HG03045 (cell line): ENCODE measurements at regions not wholly inside any gene's neighbourhood (a gene's known extent, or its start where the extent isn't known, plus 50 kb on each side); places are given as distances from the start of the nearest gene placed in this dataset.

Experiments used
- ATAC-seq: cut with Tn5 transposase; IDR thresholded peaks from one replicate; pipeline ENCODE4 v1.9.1; 2021; ENCODE audit warnings: mild to moderate bottlenecking, moderate library complexity; ENCODE audit not compliant: unreplicated experiment

DNA sequence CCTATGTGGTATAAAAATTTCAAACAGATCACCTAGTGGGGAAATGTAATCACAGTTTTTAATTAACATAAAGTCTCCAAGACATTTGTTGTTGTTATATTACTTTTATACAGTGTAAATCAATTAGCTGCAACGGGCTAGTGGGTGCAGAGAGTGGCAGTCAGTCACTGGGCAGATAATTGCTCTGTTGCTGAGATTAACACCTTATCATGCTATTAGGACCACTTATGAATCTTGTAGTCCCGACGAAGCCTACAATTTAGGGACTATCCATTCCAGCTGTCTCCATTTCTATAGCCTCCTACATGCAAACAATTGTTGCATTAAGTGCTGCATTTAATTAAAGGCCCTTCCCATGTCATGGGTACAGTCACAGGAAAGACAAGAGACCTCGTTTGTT is 158.9 kb upstream of the PROX1 start:
- no peak for ATAC-seq

DNA sequence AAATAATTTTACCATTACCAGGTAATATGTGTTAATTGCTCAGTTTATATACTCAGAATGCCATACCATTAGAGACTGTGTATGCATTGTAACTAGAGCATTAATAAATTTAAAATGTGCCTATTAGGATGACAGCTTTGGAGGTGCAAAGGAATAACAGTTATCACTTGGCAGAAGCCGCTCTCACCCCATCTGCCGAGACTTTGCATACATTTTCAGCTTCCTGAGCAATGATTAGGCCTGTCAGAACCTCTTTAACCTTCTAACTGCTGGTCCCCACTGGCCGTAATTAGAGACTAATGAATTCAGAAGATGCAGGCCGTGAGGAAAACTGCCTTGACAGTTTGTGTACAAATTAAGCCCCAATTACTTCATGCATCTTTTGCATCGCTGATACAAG is 158.0 kb upstream of the PROX1 start:
- ATAC-seq: no peak

GRCh38 chr1:213830371-213830770 is 157.4 kb upstream of the PROX1 start:
- no peak for ATAC-seq

- ATAC-seq: no peak
Observed at GRCh38 chr1:213840575-213840974, 147.2 kb upstream of the PROX1 start.

GRCh38 chr1:213844632-213845031 is 143.1 kb upstream of the PROX1 start:
- ATAC-seq: no peak

DNA sequence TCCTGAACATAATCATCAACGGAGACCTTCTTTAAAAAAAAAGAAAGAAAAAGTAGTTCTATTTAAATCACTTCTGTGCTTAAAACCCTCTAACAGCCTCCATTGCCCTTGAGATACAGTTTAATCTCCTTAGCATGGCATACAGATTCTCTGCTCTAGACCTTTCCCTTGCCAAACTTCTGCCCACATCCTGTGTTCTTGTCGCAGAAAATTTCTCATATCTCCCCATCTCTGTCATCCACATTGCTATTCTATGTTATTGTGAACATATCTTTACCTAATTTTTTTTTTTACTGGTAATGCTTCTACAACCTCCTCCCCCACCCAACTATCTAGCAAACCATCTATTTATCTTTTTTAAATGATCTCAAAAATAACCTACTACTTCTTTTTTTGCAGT is 135.7 kb upstream of the PROX1 start:
- no peak for ATAC-seq

- no peak for ATAC-seq
Observed at GRCh38 chr1:213858581-213858980, 129.2 kb upstream of the PROX1 start.

GRCh38 chr1:213861841-213862240 is 125.9 kb upstream of the PROX1 start:
- ATAC-seq: no peak

GRCh38 chr1:213864091-213864490 is 123.7 kb upstream of the PROX1 start:
- no peak for ATAC-seq

DNA sequence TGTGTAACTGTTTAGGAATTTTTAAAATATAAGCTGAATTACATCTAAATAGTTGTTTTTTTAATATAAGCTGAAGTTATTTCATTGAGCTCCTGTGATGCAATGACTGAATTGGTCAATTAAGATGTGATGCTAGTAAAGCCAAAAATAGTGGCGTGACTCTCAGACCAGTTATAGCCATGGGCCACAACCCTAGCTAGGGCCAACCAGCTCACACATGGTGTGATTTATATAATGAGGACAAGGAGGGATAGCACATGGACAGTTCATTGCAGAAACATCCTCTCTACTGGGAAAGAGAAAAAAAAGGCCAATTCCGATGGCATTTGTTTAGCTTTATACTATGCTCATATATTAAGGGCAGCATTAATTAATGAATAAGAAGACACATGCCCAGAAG is 119.3 kb upstream of the PROX1 start:
- no peak for ATAC-seq

DNA sequence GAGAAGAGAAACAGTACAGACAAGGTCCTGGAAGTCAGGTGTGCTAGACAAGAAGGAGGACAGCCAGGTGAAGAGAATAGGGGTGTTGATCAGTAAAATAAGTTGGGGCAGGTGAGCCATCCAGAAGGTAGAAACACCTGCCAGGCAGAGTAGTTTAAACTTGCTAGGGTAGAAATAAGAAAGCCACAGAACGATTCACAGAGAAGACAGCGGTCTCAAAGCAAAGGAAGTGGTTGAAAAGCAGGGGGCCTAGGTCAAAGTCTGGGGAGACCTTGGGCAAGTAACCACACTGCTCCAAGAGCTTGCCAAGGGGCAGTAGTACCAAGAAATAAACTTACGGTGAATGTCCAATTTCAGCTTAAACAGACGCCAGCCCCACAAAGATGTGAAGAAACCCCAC is 116.6 kb upstream of the PROX1 start:
- ATAC-seq: no peak

- ATAC-seq: no peak
Observed at GRCh38 chr1:213874789-213875188, 113.0 kb upstream of the PROX1 start.

- ATAC-seq: no peak
Observed at GRCh38 chr1:213876531-213876930, 111.2 kb upstream of the PROX1 start.

DNA sequence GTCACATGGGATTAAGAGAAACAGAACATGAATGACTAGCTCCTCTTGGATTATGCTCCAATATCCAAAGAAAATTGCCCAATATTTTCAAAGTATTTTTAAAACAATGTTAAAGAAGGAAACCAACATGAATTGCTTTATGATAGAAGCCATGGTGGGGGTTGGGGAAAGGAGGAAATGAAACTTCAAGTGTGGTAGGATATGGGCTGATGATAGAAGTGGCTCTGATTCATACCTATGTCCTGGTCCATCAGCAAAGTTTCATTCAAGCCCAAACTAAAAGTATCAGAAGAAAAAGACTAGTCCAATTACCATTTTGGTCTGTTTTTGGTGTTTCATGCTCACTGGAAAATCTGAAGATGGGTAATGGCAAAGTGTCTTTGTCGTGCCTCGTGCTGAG is 104.2 kb upstream of the PROX1 start:
- no peak for ATAC-seq

DNA sequence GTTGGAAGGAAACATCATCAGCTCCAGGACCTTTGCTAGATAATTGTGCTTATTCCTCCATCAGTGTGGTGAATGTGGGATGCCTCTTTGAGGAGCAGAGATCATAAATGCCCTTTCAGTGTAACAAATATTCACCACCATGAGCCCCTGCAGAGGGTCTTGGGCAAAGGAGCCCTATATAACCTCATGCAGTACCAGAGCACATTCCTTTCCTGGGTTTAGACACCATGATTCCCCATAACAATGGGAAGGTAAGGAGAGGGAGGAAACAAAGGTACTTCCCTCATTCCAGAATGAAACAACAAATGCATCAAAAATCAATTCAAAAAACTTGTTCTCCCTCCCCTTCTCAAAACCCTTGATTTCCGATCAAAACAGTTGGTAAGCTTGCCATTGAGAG is 103.4 kb upstream of the PROX1 start:
- no peak for ATAC-seq

- no peak for ATAC-seq
Observed at GRCh38 chr1:213884942-213885341, 102.8 kb upstream of the PROX1 start.

DNA sequence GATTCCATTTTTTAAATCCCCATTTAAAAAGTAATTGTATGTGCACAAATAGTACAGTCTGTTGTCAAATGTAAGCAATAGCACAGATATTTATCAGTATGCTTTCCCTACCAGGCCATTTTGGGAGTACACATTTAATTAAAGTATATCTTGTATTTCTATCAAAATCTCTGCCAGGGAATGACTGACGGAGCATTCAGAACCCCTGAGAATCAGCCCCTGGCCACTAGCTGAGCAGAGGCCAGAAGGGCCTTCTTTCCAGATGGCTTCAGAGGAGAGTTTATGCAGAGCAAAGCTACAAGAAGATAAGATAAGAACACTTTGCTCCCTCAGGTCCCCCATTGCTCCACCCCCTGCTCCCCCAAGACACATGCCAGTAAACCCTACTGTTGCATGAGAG is 99.9 kb upstream of the PROX1 start:
- no peak for ATAC-seq

DNA sequence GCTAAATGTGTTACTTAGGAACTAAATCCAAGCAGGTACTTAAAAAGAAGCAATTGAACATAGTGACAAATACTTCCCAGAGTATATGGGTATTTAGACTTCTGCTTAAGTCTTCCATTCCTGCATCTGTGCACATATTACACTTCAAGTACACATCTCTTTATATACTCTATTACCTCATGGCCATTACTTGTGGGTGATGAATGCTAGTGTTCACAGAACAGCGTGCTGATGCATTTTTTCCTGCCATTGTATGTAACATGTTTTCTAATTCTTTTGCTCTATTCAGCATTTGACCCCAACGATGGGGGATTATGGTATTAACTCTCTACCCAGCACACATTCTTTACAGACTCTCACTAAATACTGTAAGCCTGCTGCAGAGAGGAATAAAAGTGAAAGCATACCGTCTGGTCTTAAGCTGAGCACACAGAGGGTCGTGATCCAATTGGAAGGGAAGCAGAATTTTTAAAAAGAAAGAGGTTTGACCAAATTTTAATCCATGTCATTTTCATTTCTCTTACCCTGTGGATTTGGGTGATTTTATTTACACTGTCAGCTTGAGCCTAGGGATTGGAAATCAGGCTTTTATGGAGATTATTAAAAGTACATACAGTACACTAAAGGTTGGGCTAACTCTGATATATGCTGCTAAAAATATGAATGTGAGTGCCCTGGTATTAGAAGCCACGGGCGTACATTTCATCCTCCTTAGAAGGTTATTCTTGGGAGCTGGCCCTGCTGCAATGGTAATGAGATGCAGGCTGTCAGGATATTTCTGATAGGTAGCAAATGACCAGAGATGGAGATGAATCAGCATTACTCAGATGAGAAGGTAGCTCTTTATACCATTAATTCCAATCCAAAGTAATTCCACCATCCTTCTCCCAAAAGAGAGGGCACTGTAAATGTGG is 95.5 kb upstream of the PROX1 start:
- ATAC-seq: no peak

DNA sequence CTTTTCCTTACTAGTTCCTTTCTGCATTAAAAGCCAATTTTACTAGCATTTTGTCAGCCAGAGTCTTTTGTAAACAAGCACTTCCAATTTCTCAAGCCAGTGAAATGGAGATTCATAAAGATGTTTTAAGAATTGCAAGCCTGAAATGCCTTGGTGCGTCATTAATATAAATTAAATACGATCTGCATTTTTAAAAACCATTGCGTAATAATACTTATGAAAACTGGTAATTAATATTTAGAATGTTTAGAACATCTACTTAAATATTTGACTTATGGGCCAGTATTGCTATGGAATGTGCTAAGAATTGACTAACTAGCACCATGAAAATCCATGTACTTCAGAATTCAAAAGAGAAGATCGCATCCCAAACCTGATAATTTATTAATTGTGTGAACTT is 89.1 kb upstream of the PROX1 start:
- ATAC-seq: no peak

- no peak for ATAC-seq
Observed at GRCh38 chr1:213899413-213899812, 88.4 kb upstream of the PROX1 start.

DNA sequence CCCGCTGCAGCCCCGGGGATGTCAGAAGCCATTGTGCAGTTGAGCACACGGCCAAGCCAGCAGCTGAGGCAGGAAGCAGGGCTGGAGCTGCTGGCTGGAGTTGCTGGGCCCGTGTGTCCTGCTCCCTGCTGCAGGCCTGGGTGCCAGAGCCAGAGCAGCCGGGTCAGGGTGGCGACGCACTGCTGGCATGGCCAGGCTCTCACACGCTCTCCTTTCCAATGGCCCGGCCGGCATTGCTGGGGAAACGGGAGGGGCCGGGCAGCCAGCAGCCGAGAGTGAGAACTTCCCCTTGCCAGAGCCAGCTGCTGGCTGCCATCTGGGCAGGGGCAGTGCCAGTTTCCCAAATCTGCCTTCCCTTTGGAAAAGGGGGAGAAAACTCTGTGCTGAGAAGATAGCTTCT is 82.4 kb upstream of the PROX1 start:
- no peak for ATAC-seq

DNA sequence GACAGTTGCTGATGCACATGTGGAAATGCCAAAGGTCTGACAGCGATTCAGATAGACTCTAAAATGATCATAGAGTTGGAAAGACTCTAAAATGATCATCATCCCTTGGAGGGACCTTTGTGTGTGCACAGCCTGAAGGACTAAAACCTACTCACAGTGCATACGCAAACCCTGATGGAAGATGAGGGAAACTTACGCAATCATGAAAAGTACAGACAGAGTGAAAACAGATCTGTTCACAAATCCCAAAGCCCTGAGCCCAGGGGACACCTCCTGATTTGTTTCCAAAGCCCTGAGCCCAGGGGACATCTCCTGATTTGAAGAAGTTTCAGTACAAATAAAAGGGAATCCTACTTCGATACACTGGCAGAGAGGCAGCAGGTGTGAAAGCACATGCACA is 79.3 kb upstream of the PROX1 start:
- ATAC-seq: no peak

DNA sequence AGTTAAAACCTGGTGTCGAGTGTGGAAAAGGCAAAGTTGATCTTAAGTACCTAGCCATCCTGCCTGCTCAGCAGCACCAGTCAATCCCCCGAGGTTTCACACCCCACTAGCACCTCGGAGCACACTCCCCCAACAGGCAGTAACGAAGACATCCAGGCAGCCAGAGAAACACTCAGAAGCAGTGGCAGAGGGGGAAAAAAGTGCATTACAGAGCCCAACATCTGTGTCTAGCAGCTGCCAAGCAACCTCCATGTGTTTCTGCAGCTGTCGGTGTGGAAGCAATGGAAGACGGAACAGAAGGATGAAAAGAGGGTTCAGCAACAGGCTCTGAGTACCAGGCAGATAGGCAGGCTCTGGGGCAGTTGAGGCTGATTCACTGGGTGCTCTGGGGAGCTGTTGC is 73.4 kb upstream of the PROX1 start:
- no peak for ATAC-seq
